Coronary artery (tissue), 2 donors: ENCODE measurements at regions not wholly inside any gene's neighbourhood (a gene's known extent, or its start where the extent isn't known, plus 50 kb on each side); places are given as distances from the start of the nearest gene placed in this dataset.

Source experiments
- DNase-seq: peaks from one replicate; pipeline ENCODE4 v3.0.0-alpha.2; 2017; ENCODE audit warnings: low spot score
- H3K27ac ChIP-seq, 2 donors: fragments of 200-600 bp; sonication (generic); one replicate each; pipeline ENCODE4 v1.5.1; 2016 to 2019
- H3K4me3 ChIP-seq: fragments of 200-600 bp; sonication (generic); 2 replicates; pipeline ENCODE4 v1.5.1; 2016; ENCODE audit warnings: mild to moderate bottlenecking, moderate library complexity
- CTCF ChIP-seq: fragments of 200-600 bp; sonication (generic); IDR thresholded peaks from one replicate; pipeline ENCODE4 v1.5.1; 2019; ENCODE audit warnings: antibody characterized with exemption

DNA sequence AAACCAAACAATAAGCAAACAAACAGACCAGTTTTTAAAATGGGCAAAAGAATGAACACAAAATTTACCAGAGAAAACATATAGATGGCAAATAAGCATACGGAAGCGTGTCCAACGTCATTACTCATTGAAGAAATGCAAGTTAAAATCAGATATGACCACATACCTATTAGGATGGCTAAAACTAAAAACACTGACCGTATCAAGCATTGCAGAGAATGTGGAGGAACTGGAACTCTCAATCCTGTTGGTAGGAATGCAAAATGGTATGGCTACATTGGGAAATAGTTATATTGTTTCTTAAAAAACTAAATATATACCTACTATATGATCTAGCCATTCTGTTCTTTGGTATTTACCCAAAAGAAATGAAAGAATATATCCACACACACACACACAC, 129.4 kb upstream of the ACO1 start:
- DNase-seq: no peak
- no peak overlapping the region for H3K4me3 ChIP-seq
- TF ChIP-seq CTCF: no peak
- no peak overlapping the region for H3K27ac ChIP-seq

DNA sequence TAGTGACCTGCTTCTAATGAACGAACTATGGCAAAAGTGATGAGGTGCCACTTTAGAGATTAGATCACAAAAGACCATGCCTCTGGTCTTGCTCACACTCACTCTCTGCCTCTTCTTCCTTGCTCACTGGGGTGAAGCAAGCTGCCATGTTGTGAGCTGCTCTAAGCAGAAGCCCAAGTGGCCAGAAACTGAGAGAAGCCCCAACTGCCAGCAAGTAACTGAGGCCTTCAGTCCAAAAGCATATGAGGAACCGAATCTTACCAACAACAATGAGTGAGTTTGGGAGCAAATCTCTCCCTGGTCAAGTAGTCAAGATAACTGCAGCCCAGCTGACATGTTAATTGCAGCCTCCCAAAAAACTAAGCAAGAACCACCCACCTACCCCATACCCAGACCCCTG, 126.0 kb upstream of the ACO1 start:
- no peak overlapping the region for H3K27ac ChIP-seq
- H3K4me3 ChIP-seq: no peak overlapping the region
- TF ChIP-seq CTCF: no peak
- DNase-seq: no peak

GRCh38 chr9:32260151-32260862, 124.1 kb upstream of the ACO1 start:
- DNase-seq: no peak

GRCh38 chr9:32264170-32264864, 120.1 kb upstream of the ACO1 start:
- TF ChIP-seq CTCF: no peak
- Histone ChIP-seq H3K27ac (no peak overlapping the region), H3K4me3 (no peak overlapping the region)
- DNase-seq: no peak

More at GRCh38 chr9:32260151-32260862, 124.1 kb upstream of the ACO1 start:
- TF ChIP-seq CTCF: no peak
- Histone ChIP-seq H3K27ac (no peak overlapping the region), H3K4me3 (no peak overlapping the region)

- DNase-seq: no peak
- no peak overlapping the region for H3K27ac ChIP-seq
- no peak overlapping the region for H3K4me3 ChIP-seq
- TF ChIP-seq CTCF: no peak
These were observed 119.4 kb upstream of the ACO1 start for GRCh38 chr9:32265037-32265436.

DNA sequence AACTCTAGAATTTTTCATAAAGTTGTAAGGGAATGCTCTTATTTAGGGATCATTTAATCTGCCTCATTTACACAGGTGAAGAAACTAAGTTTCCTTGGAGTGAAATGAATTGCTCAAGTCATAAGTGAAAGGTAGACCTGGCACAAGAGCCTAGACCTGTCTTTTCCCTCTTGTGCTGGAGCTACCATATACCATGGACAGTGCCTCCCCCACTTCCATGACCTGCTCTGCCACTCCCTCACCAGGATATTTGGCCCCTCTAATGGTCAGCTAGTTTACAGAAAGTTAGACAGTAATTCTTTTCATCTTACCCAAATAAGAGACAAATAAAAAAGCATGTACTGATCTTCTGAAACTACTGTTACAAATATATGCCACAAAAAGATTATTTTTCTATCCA, 105.5 kb upstream of the ACO1 start:
- no peak for DNase-seq
- TF ChIP-seq CTCF: no peak
- Histone ChIP-seq H3K4me3 (no peak overlapping the region), H3K27ac (no peak overlapping the region)

GRCh38 chr9:32289756-32290155, 94.7 kb upstream of the ACO1 start:
- TF ChIP-seq CTCF: no peak
- Histone ChIP-seq H3K4me3 (no peak overlapping the region), H3K27ac (no peak overlapping the region)
- no peak for DNase-seq
